ENCODE measurements at regions not wholly inside any gene's neighbourhood (a gene's known extent, or its start where the extent isn't known, plus 50 kb on each side); places are given as distances from the start of the nearest gene placed in this dataset.

DNA sequence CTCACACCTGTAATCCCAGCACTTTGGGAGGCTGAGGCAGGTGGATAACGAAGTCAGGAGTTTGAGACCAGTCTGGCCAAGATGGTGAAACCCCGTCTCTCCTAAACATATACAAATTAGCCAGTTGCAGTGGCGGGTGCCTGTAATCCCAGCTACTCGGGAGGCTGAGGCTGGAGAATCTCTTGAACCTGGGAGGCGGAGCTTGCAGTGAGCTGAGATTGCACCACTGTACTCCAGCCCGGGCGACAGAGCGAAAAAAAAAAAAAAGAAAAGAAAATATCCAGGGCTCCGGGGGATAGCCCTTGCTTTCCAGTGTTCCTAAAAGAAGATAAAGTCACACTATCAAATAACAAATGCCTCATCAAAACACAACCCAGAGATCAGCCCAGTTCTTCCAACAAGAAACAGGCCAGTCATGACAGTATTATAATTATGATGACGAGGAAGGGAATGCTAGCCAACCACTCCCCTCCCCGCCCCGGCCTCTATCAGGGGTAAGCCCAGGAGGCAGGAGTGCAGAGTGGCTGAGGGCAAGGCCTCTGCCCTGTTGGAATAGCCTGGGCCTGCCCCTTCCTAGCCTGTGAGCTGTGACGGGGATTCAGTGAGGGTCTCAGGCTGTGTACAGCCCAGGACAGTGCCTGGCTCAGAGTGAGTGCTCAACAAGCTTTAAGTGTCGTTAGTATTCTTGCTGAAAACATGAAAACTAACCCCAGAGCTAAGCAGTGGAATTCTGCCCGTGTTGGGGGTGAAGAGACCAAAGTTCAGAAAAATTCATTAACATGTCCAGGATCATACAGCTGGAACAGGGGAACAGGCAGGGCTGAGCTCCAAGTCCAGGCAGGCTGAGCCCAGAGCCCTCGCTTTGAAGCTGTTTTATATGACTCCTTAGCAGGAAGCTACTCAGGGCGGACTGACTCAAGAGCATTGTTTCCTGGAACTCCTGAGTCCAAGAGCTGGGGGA is 54.3 kb downstream of the FAM241B start:
- WGBS: 89% methylated on average over 17 of the region's 17 CpGs
- Histone ChIP-seq H3K4me3 (ENCODE audit: low read length in 2 of 2) (no peak overlapping the region), H3K9me3 (ENCODE audit: control insufficient read depth in 2 of 2, insufficient read depth in 1 of 2, low read length in 1 of 2) (no peaks in the 10 kb centered on the region), H3K27ac (ENCODE audit: low read depth in 1 of 2, low read length in 1 of 2) (peak overlapping the region; percentile 60 to 72), H3K27me3 (ENCODE audit: control insufficient read depth in 2 of 2, insufficient read depth in 1 of 2, low read length in 1 of 2) (peaks cover 0 to 12% of the 10 kb centered on the region in 2 donors), H3K4me1 (ENCODE audit: control insufficient read depth in 2 of 2, insufficient read depth in 2 of 2, low read length in 2 of 2) (peaks cover 0 to 8% of the 10 kb centered on the region in 2 donors), H3K36me3 (ENCODE audit: control insufficient read depth in 2 of 2, insufficient read depth in 2 of 2, low read length in 1 of 2) (no peaks in the 10 kb centered on the region)
- DNase-seq (ENCODE audit: low read depth in 6 of 9, low spot score in 9 of 9): no peak

DNA sequence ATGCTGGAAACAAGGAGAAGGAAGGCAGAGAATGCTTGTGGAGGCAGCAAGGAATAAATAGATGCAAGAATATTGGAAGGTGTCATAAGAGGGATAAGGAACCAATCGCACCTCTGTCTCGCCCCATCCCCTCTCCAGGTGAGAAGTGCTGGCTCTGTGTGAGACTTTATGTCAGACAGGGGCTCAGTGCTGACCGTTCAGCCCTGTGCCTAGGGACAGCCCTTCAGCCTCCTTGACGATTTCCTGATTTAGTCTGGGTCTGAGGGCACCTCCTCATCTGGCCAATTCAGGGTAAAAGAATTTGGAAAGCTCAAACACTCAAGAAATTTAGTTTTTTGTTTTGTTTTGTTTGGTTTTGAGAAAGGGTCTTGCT is 54.9 kb downstream of the FAM241B start:
- Histone ChIP-seq H3K9me3 (ENCODE audit: control insufficient read depth in 2 of 2, insufficient read depth in 1 of 2, low read length in 1 of 2) (no peaks in the 10 kb centered on the region), H3K27ac (ENCODE audit: low read depth in 1 of 2, low read length in 1 of 2) (peak overlapping the region; percentile 60 to 72), H3K4me1 (ENCODE audit: control insufficient read depth in 2 of 2, insufficient read depth in 2 of 2, low read length in 2 of 2) (peaks cover 0 to 8% of the 10 kb centered on the region in 2 donors), H3K4me3 (ENCODE audit: low read length in 2 of 2) (no peak overlapping the region), H3K36me3 (ENCODE audit: control insufficient read depth in 2 of 2, insufficient read depth in 2 of 2, low read length in 1 of 2) (no peaks in the 10 kb centered on the region), H3K27me3 (ENCODE audit: control insufficient read depth in 2 of 2, insufficient read depth in 1 of 2, low read length in 1 of 2) (peaks cover 0 to 10% of the 10 kb centered on the region in 2 donors)
- no peak for DNase-seq (ENCODE audit: low read depth in 6 of 9, low spot score in 9 of 9)
- WGBS: 79% methylated on average over 4 of the region's 4 CpGs

DNA sequence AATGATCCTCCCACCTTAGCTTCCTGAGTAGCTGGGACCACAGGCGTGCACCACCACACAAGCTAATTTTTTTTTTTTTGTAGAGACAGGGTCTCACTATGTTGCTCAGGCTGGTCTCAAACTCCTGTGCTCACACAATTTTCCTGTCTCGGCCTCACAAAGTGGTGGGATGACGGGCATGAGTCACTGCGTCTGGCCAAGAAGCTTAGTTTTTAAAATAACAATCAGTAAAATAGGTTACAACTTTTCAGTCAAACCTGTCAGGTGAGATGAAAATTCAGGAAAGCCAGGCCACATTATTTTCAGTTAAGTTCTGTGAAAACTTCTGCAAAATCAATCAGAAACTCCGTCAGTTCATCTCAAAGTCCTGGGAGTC is 55.4 kb downstream of the FAM241B start:
- no peaks in the 10 kb centered on the region for H3K9me3 ChIP-seq (ENCODE audit: control insufficient read depth in 2 of 2, insufficient read depth in 1 of 2, low read length in 1 of 2)
- H3K27me3 ChIP-seq (ENCODE audit: control insufficient read depth in 2 of 2, insufficient read depth in 1 of 2, low read length in 1 of 2): peaks cover 0 to 7% of the 10 kb centered on the region in 2 donors
- WGBS: 75% methylated on average over 5 of the region's 5 CpGs
- DNase-seq (ENCODE audit: low read depth in 6 of 9, low spot score in 9 of 9): no peak
- H3K36me3 ChIP-seq (ENCODE audit: control insufficient read depth in 2 of 2, insufficient read depth in 2 of 2, low read length in 1 of 2): no peaks in the 10 kb centered on the region
- peak overlapping the region in 1 of 2 donors; percentile 31 for H3K27ac ChIP-seq (ENCODE audit: low read depth in 1 of 2, low read length in 1 of 2)
- H3K4me1 ChIP-seq (ENCODE audit: control insufficient read depth in 2 of 2, insufficient read depth in 2 of 2, low read length in 2 of 2): peaks cover 0 to 8% of the 10 kb centered on the region in 2 donors
- no peak overlapping the region for H3K4me3 ChIP-seq (ENCODE audit: low read length in 2 of 2)

DNA sequence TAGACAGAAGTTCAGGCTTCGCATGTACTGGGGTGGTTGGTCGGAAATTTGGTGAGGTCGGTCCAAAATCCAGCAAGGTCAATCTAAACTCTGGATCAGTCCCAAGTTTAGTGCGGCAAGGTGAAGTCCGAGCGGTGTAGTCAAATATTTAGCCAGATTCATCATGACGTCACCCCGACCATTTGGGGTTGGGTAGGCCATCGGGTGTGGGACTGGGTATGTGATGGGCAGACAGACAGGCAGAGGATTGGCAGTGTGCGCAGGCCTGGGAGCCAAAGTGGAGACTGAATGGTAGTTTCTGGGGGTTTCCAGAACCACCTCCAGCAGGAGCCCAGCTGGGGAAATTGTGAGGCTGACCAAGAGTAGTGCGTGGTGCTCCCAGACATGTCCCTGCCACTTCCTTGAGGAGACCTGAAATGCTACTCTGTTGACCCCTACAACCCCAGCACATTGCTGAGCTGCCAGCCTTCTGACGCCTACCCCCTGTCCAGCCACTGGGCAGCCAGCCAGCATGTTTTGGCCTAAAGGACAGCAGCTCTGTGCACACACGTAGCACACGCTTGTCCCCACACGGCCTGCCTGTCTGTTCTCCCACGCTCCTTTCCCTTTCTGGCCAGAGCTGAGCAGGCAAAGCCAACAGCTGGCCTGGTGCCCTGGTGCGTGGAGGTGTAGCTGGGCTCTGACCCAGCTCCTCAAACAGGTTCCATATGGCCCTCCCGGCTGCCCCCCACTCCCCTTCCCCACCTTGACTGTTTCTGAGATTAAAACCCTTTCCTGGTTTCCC is 55.9 kb downstream of the FAM241B start:
- no peak for DNase-seq (ENCODE audit: low read depth in 6 of 9, low spot score in 9 of 9)
- Histone ChIP-seq H3K9me3 (ENCODE audit: control insufficient read depth in 2 of 2, insufficient read depth in 1 of 2, low read length in 1 of 2) (no peaks in the 10 kb centered on the region), H3K36me3 (ENCODE audit: control insufficient read depth in 2 of 2, insufficient read depth in 2 of 2, low read length in 1 of 2) (no peaks in the 10 kb centered on the region), H3K4me1 (ENCODE audit: control insufficient read depth in 2 of 2, insufficient read depth in 2 of 2, low read length in 2 of 2) (peaks cover 0 to 8% of the 10 kb centered on the region in 2 donors), H3K27me3 (ENCODE audit: control insufficient read depth in 2 of 2, insufficient read depth in 1 of 2, low read length in 1 of 2) (peaks cover 0 to 6% of the 10 kb centered on the region in 2 donors), H3K27ac (ENCODE audit: low read depth in 1 of 2, low read length in 1 of 2) (peak overlapping the region; percentile 26 to 27), H3K4me3 (ENCODE audit: low read length in 2 of 2) (no peak overlapping the region)
- 92% methylated on average over 18 of the region's 18 CpGs for WGBS

DNA sequence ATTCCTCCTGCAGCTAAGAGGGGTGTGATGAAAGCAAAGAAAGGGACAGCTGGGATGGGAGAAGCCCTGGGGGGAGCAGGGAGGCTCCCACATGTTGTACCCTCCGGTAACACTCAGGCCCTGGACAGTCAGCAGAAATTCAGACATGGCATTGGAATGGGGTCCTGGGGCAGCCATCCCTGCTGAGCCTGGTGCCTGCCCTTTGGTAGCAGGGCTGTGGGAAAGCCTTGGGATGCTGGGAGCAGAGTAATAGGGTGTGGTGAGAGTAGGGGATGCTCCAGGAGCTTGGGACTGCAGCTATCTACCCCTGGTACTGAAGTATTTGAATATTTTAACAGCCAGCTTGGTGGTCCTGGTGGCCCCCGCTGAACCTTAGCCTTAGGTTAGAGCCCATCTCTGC is 56.8 kb downstream of the FAM241B start:
- no peaks in the 10 kb centered on the region for H3K36me3 ChIP-seq (ENCODE audit: control insufficient read depth in 2 of 2, insufficient read depth in 2 of 2, low read length in 1 of 2)
- H3K27ac ChIP-seq (ENCODE audit: low read depth in 1 of 2, low read length in 1 of 2): no peak overlapping the region
- H3K4me3 ChIP-seq (ENCODE audit: low read length in 2 of 2): no peak overlapping the region
- peaks cover 0 to 8% of the 10 kb centered on the region in 2 donors for H3K4me1 ChIP-seq (ENCODE audit: control insufficient read depth in 2 of 2, insufficient read depth in 2 of 2, low read length in 2 of 2)
- 95% methylated on average over 2 of the region's 2 CpGs for WGBS
- no peak for DNase-seq (ENCODE audit: low read depth in 6 of 9, low spot score in 9 of 9)
- H3K27me3 ChIP-seq (ENCODE audit: control insufficient read depth in 2 of 2, insufficient read depth in 1 of 2, low read length in 1 of 2): peaks cover 0 to 2% of the 10 kb centered on the region in 2 donors
- no peaks in the 10 kb centered on the region for H3K9me3 ChIP-seq (ENCODE audit: control insufficient read depth in 2 of 2, insufficient read depth in 1 of 2, low read length in 1 of 2)

DNA sequence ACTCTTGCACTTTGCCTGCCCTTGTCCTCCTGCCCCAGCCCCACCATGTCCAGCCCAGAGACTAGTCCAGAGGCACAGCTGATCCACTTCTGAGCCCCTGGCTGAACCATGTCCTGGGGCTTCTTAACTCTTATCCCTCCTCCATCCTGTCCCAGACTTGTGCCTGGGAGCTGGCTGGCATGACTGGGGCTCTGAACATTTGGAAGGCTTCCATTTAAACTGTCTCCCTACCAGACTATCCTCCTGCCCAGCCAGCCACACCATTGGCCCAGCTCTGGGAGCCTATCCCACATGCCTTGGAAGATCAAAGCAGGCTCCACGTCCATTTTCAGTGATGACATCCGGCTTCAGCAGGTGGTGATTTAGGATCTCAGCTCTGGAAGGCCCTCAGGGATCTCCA is 57.4 kb downstream of the FAM241B start:
- H3K27ac ChIP-seq (ENCODE audit: low read depth in 1 of 2, low read length in 1 of 2): no peak overlapping the region
- H3K36me3 ChIP-seq (ENCODE audit: control insufficient read depth in 2 of 2, insufficient read depth in 2 of 2, low read length in 1 of 2): no peaks in the 10 kb centered on the region
- WGBS: 73% methylated on average over 2 of the region's 2 CpGs
- DNase-seq (ENCODE audit: low read depth in 6 of 9, low spot score in 9 of 9): no peak
- H3K9me3 ChIP-seq (ENCODE audit: control insufficient read depth in 2 of 2, insufficient read depth in 1 of 2, low read length in 1 of 2): no peaks in the 10 kb centered on the region
- H3K4me3 ChIP-seq (ENCODE audit: low read length in 2 of 2): no peak overlapping the region
- H3K4me1 ChIP-seq (ENCODE audit: control insufficient read depth in 2 of 2, insufficient read depth in 2 of 2, low read length in 2 of 2): peaks cover 0 to 8% of the 10 kb centered on the region in 2 donors
- H3K27me3 ChIP-seq (ENCODE audit: control insufficient read depth in 2 of 2, insufficient read depth in 1 of 2, low read length in 1 of 2): peaks cover 0 to 2% of the 10 kb centered on the region in 2 donors

DNA sequence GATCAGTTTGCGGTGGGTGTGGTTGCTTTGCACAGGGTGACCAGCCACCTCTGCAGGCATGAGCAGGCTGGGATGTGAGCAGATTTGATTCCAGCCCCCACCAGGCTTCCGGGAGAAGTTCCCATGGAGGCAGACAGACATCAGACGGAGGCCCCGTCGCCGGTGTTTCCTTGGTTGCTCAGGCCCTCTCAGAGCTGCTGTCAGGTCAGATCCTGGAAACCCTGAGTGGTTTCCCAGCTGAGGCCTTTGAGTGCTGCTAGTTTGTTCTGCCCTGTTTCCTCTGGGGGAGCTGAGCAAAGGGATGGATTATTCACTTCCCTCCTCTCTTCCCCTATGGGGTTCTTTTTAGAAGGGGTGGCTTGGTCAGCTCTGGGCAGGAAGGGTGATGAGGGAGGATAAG is 62.2 kb downstream of the FAM241B start:
- WGBS: 83% methylated on average over 6 of the region's 6 CpGs
- H3K27ac ChIP-seq (ENCODE audit: low read depth in 1 of 2, low read length in 1 of 2): no peak overlapping the region

DNA sequence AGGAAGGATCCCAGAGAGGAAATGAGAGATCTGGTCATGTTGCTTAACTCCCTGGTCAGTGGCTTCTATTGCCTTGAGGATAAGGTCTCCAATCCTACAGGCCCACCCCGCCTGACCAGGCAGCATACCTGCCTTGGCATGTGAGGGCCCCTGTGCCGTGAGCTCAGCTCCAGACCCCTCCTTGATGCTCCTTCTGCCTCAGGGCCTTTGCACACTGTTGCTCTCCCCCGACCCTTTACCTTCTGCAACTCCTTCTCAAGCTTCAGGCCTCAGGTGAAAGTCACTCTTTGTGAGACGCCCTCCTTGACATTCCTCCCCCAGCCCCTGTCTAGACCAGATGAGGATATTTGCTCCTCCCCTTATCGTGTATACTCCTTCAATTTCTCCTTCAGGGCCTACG is 62.8 kb downstream of the FAM241B start:
- no peaks in the 10 kb centered on the region for H3K9me3 ChIP-seq (ENCODE audit: control insufficient read depth in 2 of 2, insufficient read depth in 1 of 2, low read length in 1 of 2)
- H3K4me3 ChIP-seq (ENCODE audit: low read length in 2 of 2): no peak overlapping the region
- no peaks in the 10 kb centered on the region for H3K4me1 ChIP-seq (ENCODE audit: control insufficient read depth in 2 of 2, insufficient read depth in 2 of 2, low read length in 2 of 2)
- H3K27ac ChIP-seq (ENCODE audit: low read depth in 1 of 2, low read length in 1 of 2): no peak overlapping the region
- WGBS: 95% methylated on average over 6 of the region's 6 CpGs
- no peak for DNase-seq (ENCODE audit: low read depth in 6 of 9, low spot score in 9 of 9)
- no peaks in the 10 kb centered on the region for H3K27me3 ChIP-seq (ENCODE audit: control insufficient read depth in 2 of 2, insufficient read depth in 1 of 2, low read length in 1 of 2)
- H3K36me3 ChIP-seq (ENCODE audit: control insufficient read depth in 2 of 2, insufficient read depth in 2 of 2, low read length in 1 of 2): no peaks in the 10 kb centered on the region

More for the DNA sequence above, 62.2 kb downstream of the FAM241B start:
- H3K9me3 ChIP-seq (ENCODE audit: control insufficient read depth in 2 of 2, insufficient read depth in 1 of 2, low read length in 1 of 2): no peaks in the 10 kb centered on the region
- H3K4me3 ChIP-seq (ENCODE audit: low read length in 2 of 2): no peak overlapping the region
- H3K27me3 ChIP-seq (ENCODE audit: control insufficient read depth in 2 of 2, insufficient read depth in 1 of 2, low read length in 1 of 2): peaks cover 0 to 1% of the 10 kb centered on the region in 2 donors
- DNase-seq (ENCODE audit: low read depth in 6 of 9, low spot score in 9 of 9): no peak
- H3K36me3 ChIP-seq (ENCODE audit: control insufficient read depth in 2 of 2, insufficient read depth in 2 of 2, low read length in 1 of 2): no peaks in the 10 kb centered on the region
- H3K4me1 ChIP-seq (ENCODE audit: control insufficient read depth in 2 of 2, insufficient read depth in 2 of 2, low read length in 2 of 2): no peaks in the 10 kb centered on the region

DNA sequence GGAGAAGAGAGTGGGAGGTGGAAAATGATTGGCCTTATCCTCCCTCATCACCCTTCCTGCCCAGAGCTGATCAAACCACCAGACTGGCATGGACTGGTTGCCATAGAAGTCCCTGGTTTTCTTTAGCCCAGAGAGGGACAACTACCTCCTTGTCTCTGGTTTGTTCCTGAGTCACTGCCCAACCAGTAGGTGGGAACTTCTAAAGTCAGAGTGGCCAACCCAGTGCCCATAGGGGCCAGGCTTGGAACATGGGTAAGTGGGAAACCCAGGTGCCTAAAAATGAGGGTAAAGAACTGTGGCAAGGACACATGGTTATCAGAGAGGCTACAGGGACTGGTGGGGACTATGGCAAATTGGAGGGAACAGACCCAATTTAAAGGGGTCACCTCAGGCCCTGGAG is 63.8 kb downstream of the FAM241B start:
- no peaks in the 10 kb centered on the region for H3K9me3 ChIP-seq (ENCODE audit: control insufficient read depth in 2 of 2, insufficient read depth in 1 of 2, low read length in 1 of 2)
- no peak overlapping the region for H3K27ac ChIP-seq (ENCODE audit: low read depth in 1 of 2, low read length in 1 of 2)
- H3K4me3 ChIP-seq (ENCODE audit: low read length in 2 of 2): no peak overlapping the region
- no peaks in the 10 kb centered on the region for H3K4me1 ChIP-seq (ENCODE audit: control insufficient read depth in 2 of 2, insufficient read depth in 2 of 2, low read length in 2 of 2)
- H3K36me3 ChIP-seq (ENCODE audit: control insufficient read depth in 2 of 2, insufficient read depth in 2 of 2, low read length in 1 of 2): no peaks in the 10 kb centered on the region
- no peaks in the 10 kb centered on the region for H3K27me3 ChIP-seq (ENCODE audit: control insufficient read depth in 2 of 2, insufficient read depth in 1 of 2, low read length in 1 of 2)
- DNase-seq (ENCODE audit: low read depth in 6 of 9, low spot score in 9 of 9): no peak
